Right ventricle myocardium inferior (tissue), 1 donor: ENCODE measurements at regions not wholly inside any gene's neighbourhood (a gene's known extent, or its start where the extent isn't known, plus 50 kb on each side); places are given as distances from the start of the nearest gene placed in this dataset. TPM values are rescaled to one million over a fixed set of nuclear protein-coding genes. Genes with fewer than 3 reads are reported as not detected.
"Not testable (repeated sequence)": the region's sequence is repeated elsewhere in the genome, so short reads cannot be mapped to it uniquely, and the experiment has no call there.

Experiments used
- ATAC-seq: fragments of 200-7000 bp; cut with Tn5 transposase; one replicate; pipeline ENCODE4 v1.9.1; 2020; ENCODE audit warnings: mild to moderate bottlenecking, moderate library complexity
- DNase-seq: peaks from one replicate; pipeline ENCODE4 v3.0.0; 2021; ENCODE audit errors: missing footprints
- intact Hi-C: fragments of 100-400 bp; cut with DNase I; formaldehyde crosslinking; loops from one replicate; pipeline ENCODE4 v1.11.0; 2022
- microRNA-seq: library from miRNA; unstranded; fragments of <30 nt; microRNA quantifications from one replicate; pipeline ENCODE4 v1.2.0, GENCODE V29; 2020
- donor health status: DM: no; HTN: yes; CAD: no; lungs with severe emphysema.

DNA sequence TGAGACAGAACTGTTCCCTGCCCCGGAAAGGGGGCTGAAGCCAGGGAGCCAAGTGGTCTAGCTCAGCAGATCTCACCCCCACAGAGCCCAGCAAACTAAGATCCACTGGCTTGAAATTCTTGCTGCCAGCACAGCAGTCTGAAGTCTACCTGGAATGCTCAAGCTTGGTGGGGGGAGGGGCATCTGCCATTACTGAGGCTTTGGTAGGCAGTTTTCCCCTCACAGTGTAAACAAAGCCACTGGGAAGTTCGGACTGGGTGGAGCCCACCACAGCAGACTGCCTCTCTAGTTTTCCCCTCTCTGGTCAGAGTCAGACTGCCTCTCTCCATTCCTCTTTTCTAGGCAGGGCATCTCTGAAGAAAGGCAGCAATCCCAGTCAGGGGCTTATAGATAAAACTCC is 68.5 kb upstream of the MAN1A1 start:
- DNase-seq, ATAC-seq, intact Hi-C loops: not testable (repeated sequence)

DNA sequence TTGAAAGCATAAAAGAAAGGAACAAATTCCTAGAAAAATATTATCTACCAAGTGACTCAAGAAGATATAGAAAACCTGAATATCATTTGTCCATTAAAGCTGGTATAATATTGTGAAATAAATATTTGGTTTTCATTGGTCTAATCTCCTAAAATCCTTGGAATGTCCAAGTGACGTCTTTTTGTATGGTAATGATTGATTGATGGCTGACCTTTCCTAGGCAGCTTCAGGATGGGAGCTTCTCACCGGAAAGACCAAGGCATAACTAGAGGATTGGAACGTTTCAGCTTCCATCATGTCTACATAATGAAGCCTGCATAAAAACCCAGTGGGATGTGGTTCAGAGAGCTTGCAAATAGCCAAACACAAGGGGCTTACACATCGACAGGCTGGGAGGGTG is 57.6 kb upstream of the MAN1A1 start:
- DNase-seq (no peak), ATAC-seq (no peak)
- intact Hi-C loops, result no loop called here

- intact Hi-C loops, ATAC-seq, DNase-seq: not testable (repeated sequence)
Observed at GRCh38 chr6:119405114-119405513, 55.6 kb upstream of the MAN1A1 start.

Small RNA genes in the stretch of these regions (microRNA-seq; reads per million reads assigned to microRNA genes)
- gene MIR3144, result not detected
